MCF 10A (cell line): ENCODE measurements at regions not wholly inside any gene's neighbourhood (a gene's known extent, or its start where the extent isn't known, plus 50 kb on each side); places are given as distances from the start of the nearest gene placed in this dataset.

Source experiments
- BruUV-seq: library from RNA; stranded (reverse); fragments of 400-500 nt; replicated peaks from 2 replicates; lab custom pipeline; 2021; lab: Mats Ljungman, UMichigan
- CTCF ChIA-PET: fragments of 300-600 bp; sonication (Branson Sonifier 250); formaldehyde crosslinking; extraction: SDS; loops from one replicate; lab custom pipeline; 2021; ENCODE audit warnings: antibody characterized with exemption, inconsistent platforms; lab: Yijun Ruan, JAX
- POLR2A ChIA-PET: fragments of 300-600, 350-650 bp; sonication (Branson Sonifier 250); formaldehyde crosslinking; extraction: SDS; loops from one replicate; lab custom pipeline; 2020; ENCODE audit warnings: antibody characterized with exemption, inconsistent platforms; lab: Yijun Ruan, JAX
- DNase-seq: peaks from one replicate; pipeline ENCODE4 v3.0.0-alpha.2; 2018; ENCODE audit not compliant: unreplicated experiment
- H3K27ac Mint-ChIP-seq: one replicate; pipeline ENCODE4 v1.8.0; 2022; ENCODE audit warnings: mild to moderate bottlenecking, low read depth, mixed read lengths; ENCODE audit not compliant: unreplicated experiment
- H3K27me3 Mint-ChIP-seq: one replicate; pipeline ENCODE4 v1.8.0; 2022; ENCODE audit warnings: mixed read lengths; ENCODE audit not compliant: insufficient read depth, unreplicated experiment
- H3K36me3 Mint-ChIP-seq: one replicate; pipeline ENCODE4 v1.8.0; 2022; ENCODE audit warnings: mild to moderate bottlenecking, moderate library complexity, mixed read lengths; ENCODE audit not compliant: insufficient read depth, unreplicated experiment
- H3K4me1 Mint-ChIP-seq: one replicate; pipeline ENCODE4 v1.8.0; 2022; ENCODE audit warnings: mixed read lengths; ENCODE audit not compliant: insufficient read depth, unreplicated experiment
- H3K4me3 Mint-ChIP-seq: one replicate; pipeline ENCODE4 v1.8.0; 2022; ENCODE audit warnings: mild to moderate bottlenecking, moderate library complexity, mixed read lengths; ENCODE audit not compliant: unreplicated experiment
- H3K9me3 Mint-ChIP-seq: one replicate; pipeline ENCODE4 v1.8.0; 2022; ENCODE audit warnings: mixed read lengths; ENCODE audit not compliant: unreplicated experiment
- CTCF ChIP-seq: fragments of 200-600 bp; IDR thresholded peaks from one replicate; pipeline ENCODE4 v1.8.0; 2022; ENCODE audit warnings: antibody characterized with exemption, mild to moderate bottlenecking; ENCODE audit not compliant: unreplicated experiment
- intact Hi-C: fragments of 100-400 bp; cut with micrococcal nuclease; formaldehyde crosslinking; loops from 2 replicates; pipeline ENCODE4 v1.14.1; 2022

GRCh38 chr20:43393052-43393451 lies 64.6 kb upstream of the SRSF6 start:
- no peaks in the 10 kb centered on the region for H3K27me3 Mint-ChIP-seq
- no peak overlapping the region for H3K4me3 Mint-ChIP-seq
- H3K9me3 Mint-ChIP-seq, result no peaks in the 10 kb centered on the region
- ChIA-PET CTCF (interaction anchor here (0.6 to 4.8 kb wide), 4 partner anchors 10 to 1659 kb away, joined by 3 to 24 read pairs (median 5); no protein-coding TSS in a partner anchor), POLR2A (no interaction called here)
- no peak overlapping the region for H3K27ac Mint-ChIP-seq
- intact Hi-C loops, result no loop called here
- no peaks in the 10 kb centered on the region for H3K36me3 Mint-ChIP-seq
- no TSS peak for BruUV-seq
- no peak for TF ChIP-seq CTCF
- DNase-seq, result no peak
- no peaks in the 10 kb centered on the region for H3K4me1 Mint-ChIP-seq

DNA sequence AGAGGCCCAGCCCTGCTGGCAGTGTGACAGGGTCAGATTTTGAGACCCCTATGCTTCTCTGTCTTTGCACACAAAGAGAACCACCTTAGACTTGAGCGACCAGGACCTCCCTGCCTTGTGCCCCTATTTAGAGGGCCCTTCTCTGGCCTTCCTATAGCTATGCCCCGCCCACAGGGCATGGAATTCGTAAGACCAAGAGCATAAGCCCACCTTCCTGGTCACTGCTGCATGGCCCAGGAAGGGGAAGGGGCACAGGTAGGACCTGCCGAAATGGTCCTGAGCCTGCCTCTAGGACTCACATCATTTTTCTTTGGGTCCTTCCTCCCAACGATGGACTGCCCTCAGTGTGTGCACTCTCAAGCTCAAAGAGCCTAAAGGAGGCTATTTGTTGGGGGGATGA lies 65.1 kb upstream of the SRSF6 start:
- Mint-ChIP-seq H3K9me3 (no peaks in the 10 kb centered on the region), H3K4me3 (no peak overlapping the region), H3K27me3 (no peaks in the 10 kb centered on the region), H3K36me3 (no peaks in the 10 kb centered on the region), H3K4me1 (no peaks in the 10 kb centered on the region), H3K27ac (no peak overlapping the region)
- ChIA-PET CTCF (interaction anchor here (0.6 to 4.8 kb wide), 4 partner anchors 10 to 1658 kb away, joined by 3 to 24 read pairs (median 5); no protein-coding TSS in a partner anchor), POLR2A (no interaction called here)
- BruUV-seq, result no TSS peak
- TF ChIP-seq CTCF, result no peak
- no peak for DNase-seq
- intact Hi-C loops, result no loop called here

GRCh38 chr20:43389839-43390626 lies 67.7 kb upstream of the SRSF6 start:
- peak; percentile 38 for TF ChIP-seq CTCF
- DNase-seq, result no peak
- Mint-ChIP-seq H3K4me1 (no peaks in the 10 kb centered on the region), H3K27ac (no peak overlapping the region), H3K4me3 (no peak overlapping the region), H3K27me3 (no peaks in the 10 kb centered on the region), H3K36me3 (no peaks in the 10 kb centered on the region), H3K9me3 (no peaks in the 10 kb centered on the region)
- no TSS peak for BruUV-seq
- intact Hi-C loops, result no loop called here
- ChIA-PET CTCF (interaction anchor here (0.6 to 4.8 kb wide), 6 partner anchors 15 to 1435 kb away, joined by 3 to 24 read pairs (median 3); no protein-coding TSS in a partner anchor), POLR2A (no interaction called here)

GRCh38 chr20:43389211-43389610 lies 68.5 kb upstream of the SRSF6 start:
- ChIA-PET CTCF (interaction anchor here (0.8 to 3.0 kb wide), 3 partner anchors 9 to 29 kb away, joined by 3 to 11 read pairs (median 3); no protein-coding TSS in a partner anchor), POLR2A (no interaction called here)
- Mint-ChIP-seq H3K27ac (no peak overlapping the region), H3K4me1 (no peaks in the 10 kb centered on the region), H3K27me3 (no peaks in the 10 kb centered on the region), H3K9me3 (no peaks in the 10 kb centered on the region), H3K4me3 (no peak overlapping the region), H3K36me3 (no peaks in the 10 kb centered on the region)
- DNase-seq, result no peak
- no peak for TF ChIP-seq CTCF
- BruUV-seq, result no TSS peak
- intact Hi-C loops, result no loop called here
